NCI-H187 treated with DMSO at 0.1 percent for 48 hours (cell line): ENCODE measurements at regions not wholly inside any gene's neighbourhood (a gene's known extent, or its start where the extent isn't known, plus 50 kb on each side); places are given as distances from the start of the nearest gene placed in this dataset.
"Not testable (repeated sequence)": the region's sequence is repeated elsewhere in the genome, so short reads cannot be mapped to it uniquely, and the experiment has no call there.

Experiments
- DNase-seq: peaks from one replicate; lab custom pipeline; 2025; lab: John Stamatoyannopoulos, UW

- DNase-seq = no peak
Observed at GRCh38 chr1:184888505-184888904, 85.8 kb downstream of the NIBAN1 start.

DNA sequence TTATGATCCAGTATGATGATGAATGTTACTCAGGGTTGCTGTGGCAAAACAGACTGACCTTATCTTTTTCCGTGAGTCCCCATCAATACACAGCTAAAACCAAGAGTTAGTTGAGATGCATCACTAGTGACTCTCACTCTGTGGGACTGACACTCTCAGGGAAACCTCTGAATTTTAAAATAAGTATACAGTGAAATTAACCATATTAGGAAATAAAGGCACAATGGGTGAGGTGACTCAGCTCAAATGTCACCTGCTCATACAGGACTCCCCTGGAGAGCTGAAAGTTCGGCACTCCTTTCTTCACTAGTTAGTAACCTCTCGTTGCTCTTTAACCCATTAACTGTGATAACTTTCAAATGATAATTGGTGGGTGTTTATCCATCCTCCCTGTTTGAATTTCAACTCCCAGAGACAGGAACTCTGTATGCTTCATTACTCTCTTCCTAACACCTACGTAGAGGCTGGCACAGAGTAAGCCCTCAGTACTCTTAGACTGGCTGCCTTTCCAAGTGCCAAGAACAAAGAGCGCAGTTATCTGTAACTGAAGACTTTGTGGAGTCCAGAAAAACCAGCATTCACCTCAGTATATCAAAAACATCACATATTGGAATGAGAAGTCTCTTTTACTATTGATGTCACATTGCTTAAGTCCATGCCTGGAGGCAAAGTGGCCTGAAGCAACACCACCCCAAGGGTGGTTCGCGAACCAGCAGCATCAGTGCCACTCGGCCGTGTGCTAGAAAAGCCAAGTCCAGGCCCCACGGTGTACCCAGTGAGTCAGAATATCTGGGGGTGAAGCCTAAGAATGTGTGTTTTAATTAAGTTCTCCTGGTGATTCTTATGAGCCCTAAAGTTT is 91.1 kb downstream of the NIBAN1 start:
- no peak for DNase-seq

- DNase-seq = no peak
Observed at GRCh38 chr1:184881941-184882913, 92.1 kb downstream of the NIBAN1 start.

- DNase-seq = no peak
Observed at GRCh38 chr1:184879876-184880557, 94.3 kb downstream of the NIBAN1 start.

DNA sequence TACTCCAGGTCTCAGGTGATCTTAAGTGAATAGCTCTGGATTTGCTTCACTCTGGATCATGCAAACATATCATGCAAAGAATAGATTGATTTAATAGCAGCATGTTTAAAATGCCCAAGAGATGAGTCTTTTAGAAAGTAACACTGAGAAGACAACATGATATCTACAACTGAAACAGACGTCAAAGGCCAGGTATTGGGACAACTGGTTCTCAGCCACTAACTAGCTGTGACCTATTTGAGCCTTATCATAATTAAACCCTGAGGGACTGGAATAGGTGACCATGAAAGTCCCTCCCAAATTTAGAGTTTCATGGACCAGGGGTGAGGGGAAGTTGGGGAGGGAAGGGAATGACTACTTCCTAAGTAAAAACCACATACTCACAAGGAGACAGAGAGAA is 95.7 kb downstream of the NIBAN1 start:
- DNase-seq = no peak

DNA sequence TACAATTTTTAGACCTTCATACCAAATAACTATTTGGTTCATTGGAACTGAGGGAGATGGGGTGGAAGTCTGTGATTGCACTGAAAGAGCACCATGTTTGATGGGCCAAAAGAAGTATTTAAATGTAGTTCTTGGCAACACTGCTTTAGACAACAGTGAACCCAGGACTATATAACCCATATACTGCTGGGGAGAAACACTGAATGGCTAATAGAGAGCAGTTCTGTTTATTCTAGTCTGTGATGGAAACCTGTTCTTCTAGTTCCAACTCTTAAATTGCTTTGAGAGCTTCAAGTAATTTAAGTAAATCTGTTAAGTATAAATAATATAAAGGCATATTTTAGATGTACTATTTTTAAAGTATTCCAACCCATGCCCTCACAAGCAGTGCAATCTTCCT is 96.3 kb downstream of the NIBAN1 start:
- no peak for DNase-seq

GRCh38 chr1:184876015-184876414 is 98.3 kb downstream of the NIBAN1 start:
- not testable (repeated sequence) for DNase-seq

DNA sequence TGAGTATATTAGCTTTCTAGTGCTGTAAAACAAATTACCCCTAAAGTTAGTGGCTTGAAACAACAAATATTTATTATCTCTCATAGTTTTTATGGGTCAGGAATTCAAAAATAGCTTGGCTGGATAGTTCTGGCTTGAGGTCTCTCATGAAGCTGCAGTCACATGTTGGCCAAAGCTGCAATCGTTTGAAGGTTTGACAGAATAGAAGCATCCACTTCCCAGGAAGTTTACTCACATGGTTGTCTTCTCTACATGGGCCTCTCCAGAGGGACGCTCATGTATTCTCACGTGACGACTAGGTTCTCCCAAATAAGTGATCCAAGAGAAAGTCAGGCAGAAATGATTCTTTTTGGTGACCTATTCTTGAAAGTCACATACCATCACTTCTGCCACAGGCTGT is 99.1 kb downstream of the NIBAN1 start:
- no peak for DNase-seq

GRCh38 chr1:184870319-184870718 is 104.0 kb downstream of the NIBAN1 start:
- no peak for DNase-seq

DNA sequence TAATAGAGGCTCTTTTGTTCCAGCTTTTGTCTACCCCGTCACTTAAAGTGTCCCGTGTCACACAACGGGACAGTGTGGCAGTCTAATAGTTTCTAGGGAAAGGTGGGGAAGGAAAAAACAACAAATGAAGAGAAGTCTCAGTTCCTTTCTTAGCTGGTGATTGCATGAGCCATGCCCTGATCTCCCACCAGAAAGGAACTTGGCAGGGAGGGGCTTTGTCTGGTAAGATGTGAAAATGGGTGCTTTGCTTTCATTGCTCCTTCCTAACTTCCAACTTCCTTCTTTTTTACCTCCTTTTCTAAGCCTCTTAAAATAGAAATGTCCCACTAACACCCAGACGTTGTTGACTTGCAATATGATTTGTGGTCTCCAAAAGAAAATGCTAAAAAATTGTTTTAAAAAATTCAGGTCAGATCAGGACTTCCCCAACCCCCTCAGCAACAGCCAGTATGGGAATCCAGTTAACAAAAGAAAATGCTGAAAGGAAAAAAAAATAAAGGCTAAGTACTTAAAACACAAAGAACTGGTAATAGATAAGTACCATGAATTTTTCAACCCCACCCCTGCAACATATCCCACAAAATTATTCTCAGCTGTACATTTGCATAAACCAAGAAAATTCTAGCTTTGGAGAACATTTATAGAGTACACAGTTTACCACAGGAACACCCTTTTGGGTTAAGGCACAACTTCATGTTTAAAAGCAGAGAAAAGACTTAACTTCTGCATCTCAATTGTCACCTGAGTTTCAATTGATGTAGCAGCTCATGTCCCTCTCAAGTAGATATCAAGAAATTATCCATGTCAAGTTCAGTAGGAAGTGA is 106.2 kb downstream of the NIBAN1 start:
- no peak for DNase-seq

- DNase-seq = no peak
Observed at GRCh38 chr1:184866991-184867788, 107.1 kb downstream of the NIBAN1 start.

- no peak for DNase-seq
Observed at GRCh38 chr1:184866586-184866985, 107.7 kb downstream of the NIBAN1 start.

GRCh38 chr1:184865831-184866230 is 108.5 kb downstream of the NIBAN1 start:
- no peak for DNase-seq

DNA sequence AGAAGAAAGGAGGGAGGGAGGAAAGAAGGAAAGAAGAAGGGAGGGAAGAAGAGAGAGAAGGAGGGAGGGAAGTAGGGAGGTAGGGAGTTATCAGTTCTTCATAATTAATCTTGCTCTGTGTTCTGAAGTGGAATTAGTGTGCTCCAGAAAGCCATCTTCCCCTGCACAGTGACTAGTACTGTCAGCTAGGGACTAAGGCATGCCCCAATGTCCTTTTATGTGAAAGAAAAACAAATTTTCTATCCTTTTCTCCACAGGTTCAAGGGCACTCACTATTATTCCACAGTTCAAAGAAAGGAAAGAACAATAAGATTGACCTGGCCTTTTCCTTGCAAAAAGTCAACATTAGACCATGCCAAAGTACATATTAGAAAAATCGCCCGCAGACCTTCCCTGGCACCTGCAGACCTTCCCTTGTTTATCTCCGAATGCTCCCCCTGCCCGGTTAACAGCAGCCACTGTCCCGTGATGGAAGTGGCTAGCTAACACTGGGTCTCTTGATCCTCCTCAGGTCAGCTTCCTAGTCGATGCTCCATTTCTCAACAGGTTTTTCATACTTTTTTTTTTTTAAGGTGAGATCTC is 107.2 kb upstream of the EDEM3 start:
- DNase-seq = no peak

GRCh38 chr1:184860985-184861754 is 106.5 kb upstream of the EDEM3 start:
- no peak for DNase-seq

- no peak for DNase-seq
Observed at GRCh38 chr1:184860535-184860934, 105.9 kb upstream of the EDEM3 start.

GRCh38 chr1:184859381-184860105 is 104.9 kb upstream of the EDEM3 start:
- no peak for DNase-seq

- DNase-seq = no peak
Observed at GRCh38 chr1:184858288-184858687, 103.6 kb upstream of the EDEM3 start.
